GM23248 (cell line): ENCODE measurements at regions not wholly inside any gene's neighbourhood (a gene's known extent, or its start where the extent isn't known, plus 50 kb on each side); places are given as distances from the start of the nearest gene placed in this dataset.

Experiments used
- EZH2 ChIP-seq: fragments of 200-600 bp; sonication (generic); IDR thresholded peaks from 2 replicates; pipeline ENCODE4 v1.6.1; 2018; ENCODE audit warnings: antibody characterized with exemption, mild to moderate bottlenecking; ENCODE audit not compliant: insufficient read depth, poor library complexity, severe bottlenecking
- EZH2phosphoT487 ChIP-seq: fragments of 200-600 bp; sonication (generic); IDR thresholded peaks from 2 replicates; pipeline ENCODE4 v1.6.1; 2018; ENCODE audit warnings: antibody characterized with exemption, moderate library complexity, mild to moderate bottlenecking, low read depth; ENCODE audit not compliant: insufficient read depth

DNA sequence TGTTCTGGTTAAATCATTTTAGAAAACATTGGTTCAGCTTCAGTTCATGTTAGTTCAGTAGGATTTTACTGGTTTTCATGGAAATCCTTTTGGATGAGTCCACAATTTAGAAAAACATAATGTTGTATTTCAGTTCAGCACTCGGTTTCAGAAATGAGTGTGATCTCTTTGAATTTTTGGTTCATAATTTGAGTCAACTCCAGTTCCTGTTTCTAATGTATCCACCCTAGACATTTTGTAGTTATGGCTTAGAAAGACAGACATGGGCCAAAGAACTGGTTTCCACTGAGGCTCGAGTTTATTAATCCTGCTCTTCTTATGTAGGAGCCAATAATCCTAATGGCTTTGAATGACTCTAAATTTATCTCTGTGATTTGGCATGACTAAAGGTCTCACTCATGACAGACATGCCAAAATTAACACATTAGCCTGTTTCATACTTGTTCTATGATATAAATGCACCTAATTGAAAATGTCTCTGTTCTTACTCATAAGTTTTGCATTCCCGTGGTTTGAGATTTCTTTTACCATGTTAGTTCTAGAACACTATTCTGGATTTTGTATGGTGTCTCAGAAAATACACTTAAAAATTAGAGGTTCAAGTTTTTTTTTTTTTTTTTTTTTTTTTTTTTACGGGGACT lies 82.3 kb upstream of the SPRED2 start:
- TF ChIP-seq EZH2 (no peak), EZH2phosphoT487 (no peak)
